Spleen (tissue), 7 donors: ENCODE measurements at regions not wholly inside any gene's neighbourhood (a gene's known extent, or its start where the extent isn't known, plus 50 kb on each side); places are given as distances from the start of the nearest gene placed in this dataset.

Experiments used
- POLR2A ChIP-seq, 3 donors: fragments of 450-650 bp; IDR thresholded peaks; one replicate each; pipeline ENCODE4 v1.5.1; 2017; ENCODE audit warnings: antibody characterized with exemption in 3 of 3, mild to moderate bottlenecking in 1 of 3
- POLR2AphosphoS5 ChIP-seq, 3 donors: sonication (generic); formaldehyde crosslinking; IDR thresholded peaks; one replicate each; pipeline ENCODE4 v1.5.1; 2017; ENCODE audit warnings: antibody characterized with exemption in 3 of 3
- TF ChIP-seq, protein P1 (sequence below), 11 experiments: fragments of 200-600 bp in 7 of 11; fragments of 450-650 bp in 4 of 11; sonication (generic) in 4 of 11; IDR thresholded peaks in 8 of 11; conservative IDR thresholded peaks in 3 of 11; 1 replicate in 7 of 11; 2 replicates in 4 of 11; pipeline versions ENCODE4 v1.4.0 to v1.8.0; 2016 to 2021; ENCODE audit warnings: antibody characterized with exemption in 11 of 11, inconsistent platforms in 4 of 11, mild to moderate bottlenecking in 1 of 11
- donor health status: DM: no; HTN: no; CAD: no; lungs with moderate emphysema.
- donor health status: DM: no; HTN: no; CAD: no.
- donor health status: DM: no; HTN: no; CAD: no.

DNA sequence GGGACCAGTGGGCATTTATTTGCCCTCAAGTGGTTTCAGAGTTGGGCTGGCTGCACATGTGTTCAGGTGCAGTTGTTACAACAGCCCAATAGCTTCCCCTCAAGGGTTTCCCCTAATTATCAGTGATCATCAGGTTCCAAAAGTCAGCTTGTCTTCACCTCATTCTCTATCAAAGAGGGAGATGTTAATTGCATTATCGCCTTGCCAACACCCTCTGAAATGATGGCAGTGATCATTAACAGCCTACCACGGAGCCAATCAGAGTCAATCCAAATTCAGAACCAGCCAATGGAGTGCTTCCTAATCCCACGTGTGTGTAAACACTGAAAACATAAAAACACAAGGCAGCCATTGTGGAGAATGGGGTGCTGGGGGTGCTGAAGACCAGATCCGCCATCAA lies 248.4 kb upstream of the ZNF507 start:
- TF ChIP-seq, protein P1, sequence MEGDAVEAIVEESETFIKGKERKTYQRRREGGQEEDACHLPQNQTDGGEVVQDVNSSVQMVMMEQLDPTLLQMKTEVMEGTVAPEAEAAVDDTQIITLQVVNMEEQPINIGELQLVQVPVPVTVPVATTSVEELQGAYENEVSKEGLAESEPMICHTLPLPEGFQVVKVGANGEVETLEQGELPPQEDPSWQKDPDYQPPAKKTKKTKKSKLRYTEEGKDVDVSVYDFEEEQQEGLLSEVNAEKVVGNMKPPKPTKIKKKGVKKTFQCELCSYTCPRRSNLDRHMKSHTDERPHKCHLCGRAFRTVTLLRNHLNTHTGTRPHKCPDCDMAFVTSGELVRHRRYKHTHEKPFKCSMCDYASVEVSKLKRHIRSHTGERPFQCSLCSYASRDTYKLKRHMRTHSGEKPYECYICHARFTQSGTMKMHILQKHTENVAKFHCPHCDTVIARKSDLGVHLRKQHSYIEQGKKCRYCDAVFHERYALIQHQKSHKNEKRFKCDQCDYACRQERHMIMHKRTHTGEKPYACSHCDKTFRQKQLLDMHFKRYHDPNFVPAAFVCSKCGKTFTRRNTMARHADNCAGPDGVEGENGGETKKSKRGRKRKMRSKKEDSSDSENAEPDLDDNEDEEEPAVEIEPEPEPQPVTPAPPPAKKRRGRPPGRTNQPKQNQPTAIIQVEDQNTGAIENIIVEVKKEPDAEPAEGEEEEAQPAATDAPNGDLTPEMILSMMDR (IDR thresholded peaks at IDR 0.05 in 8 of 11, conservative IDR thresholded peaks at IDR 0.05 in 3 of 11) = no peak
- TF ChIP-seq POLR2A (IDR thresholded peaks at IDR 0.05) = no peak
- no peak for TF ChIP-seq POLR2AphosphoS5 (IDR thresholded peaks at IDR 0.05)
